OCI-LY3 (cell line): ENCODE measurements at regions not wholly inside any gene's neighbourhood (a gene's known extent, or its start where the extent isn't known, plus 50 kb on each side); places are given as distances from the start of the nearest gene placed in this dataset.

ENCODE experiments used
- H2AFZ ChIP-seq: fragments of 200-600, 300-600 bp; shearing (Covaris generic); 2 replicates; pipeline ENCODE4 v1.6.0; 2014; ENCODE audit warnings: antibody characterized with exemption, low read depth, low read length
- H3K27ac ChIP-seq: fragments of 200-600, 300-600 bp; sonication (generic); 2 replicates; pipeline ENCODE4 v1.5.1; 2014; ENCODE audit warnings: mild to moderate bottlenecking, low read length, moderate library complexity, mixed read lengths
- H3K27me3 ChIP-seq: fragments of 200-600, 300-600 bp; sonication (generic); 2 replicates; pipeline ENCODE4 v1.6.1; 2014; ENCODE audit warnings: low read depth, low read length, mixed read lengths
- H3K36me3 ChIP-seq: fragments of 200-600, 300-600 bp; sonication (generic); replicated peaks from 2 replicates; pipeline ENCODE3; 2014; ENCODE audit warnings: low read depth, low read length, mixed read lengths
- H3K4me1 ChIP-seq: fragments of 300-600, 200-600 bp; sonication (generic); 2 replicates; pipeline ENCODE4 v1.6.1; 2014; ENCODE audit warnings: low read length, mixed read lengths
- H3K4me2 ChIP-seq: fragments of 200-600, 300-600 bp; sonication (generic); 2 replicates; pipeline ENCODE4 v1.6.1; 2014; ENCODE audit warnings: low read length, mixed read lengths
- H3K4me3 ChIP-seq: fragments of 300-600, 200-600 bp; sonication (generic); 2 replicates; pipeline ENCODE4 v1.5.1; 2014; ENCODE audit warnings: antibody characterized with exemption, mild to moderate bottlenecking, low read length, moderate library complexity
- H3K79me2 ChIP-seq: fragments of 300-600, 200-600 bp; shearing (Covaris generic); 2 replicates; pipeline ENCODE4 v1.6.1; 2014; ENCODE audit warnings: mild to moderate bottlenecking, low read length, mixed read lengths
- H3K9ac ChIP-seq: fragments of 300-600, 200-600 bp; shearing (Covaris generic); 2 replicates; pipeline ENCODE4 v1.6.0; 2014; ENCODE audit warnings: mild to moderate bottlenecking, low read length, moderate library complexity
- H3K9me3 ChIP-seq: fragments of 200-600, 300-600 bp; shearing (Covaris generic); 2 replicates; pipeline ENCODE4 v1.6.1; 2014; ENCODE audit warnings: low read length, mixed read lengths; ENCODE audit not compliant: insufficient read depth
- H4K20me1 ChIP-seq: fragments of 200-600, 300-600 bp; sonication (generic); 2 replicates; pipeline ENCODE4 v1.6.1; 2016; ENCODE audit warnings: low read length, mixed read lengths; ENCODE audit not compliant: insufficient read depth
- CTCF ChIP-seq: fragments of 200-600, 300-600 bp; sonication (generic); IDR thresholded peaks from 2 replicates; pipeline ENCODE4 v1.5.1; 2014; ENCODE audit warnings: antibody characterized with exemption, low read length, low read depth
- EZH2phosphoT487 ChIP-seq: fragments of 200-600 bp; shearing (Covaris generic); IDR thresholded peaks from 2 replicates; pipeline ENCODE4 v1.6.1; 2018; ENCODE audit warnings: antibody characterized with exemption, mixed run types, low read depth

DNA sequence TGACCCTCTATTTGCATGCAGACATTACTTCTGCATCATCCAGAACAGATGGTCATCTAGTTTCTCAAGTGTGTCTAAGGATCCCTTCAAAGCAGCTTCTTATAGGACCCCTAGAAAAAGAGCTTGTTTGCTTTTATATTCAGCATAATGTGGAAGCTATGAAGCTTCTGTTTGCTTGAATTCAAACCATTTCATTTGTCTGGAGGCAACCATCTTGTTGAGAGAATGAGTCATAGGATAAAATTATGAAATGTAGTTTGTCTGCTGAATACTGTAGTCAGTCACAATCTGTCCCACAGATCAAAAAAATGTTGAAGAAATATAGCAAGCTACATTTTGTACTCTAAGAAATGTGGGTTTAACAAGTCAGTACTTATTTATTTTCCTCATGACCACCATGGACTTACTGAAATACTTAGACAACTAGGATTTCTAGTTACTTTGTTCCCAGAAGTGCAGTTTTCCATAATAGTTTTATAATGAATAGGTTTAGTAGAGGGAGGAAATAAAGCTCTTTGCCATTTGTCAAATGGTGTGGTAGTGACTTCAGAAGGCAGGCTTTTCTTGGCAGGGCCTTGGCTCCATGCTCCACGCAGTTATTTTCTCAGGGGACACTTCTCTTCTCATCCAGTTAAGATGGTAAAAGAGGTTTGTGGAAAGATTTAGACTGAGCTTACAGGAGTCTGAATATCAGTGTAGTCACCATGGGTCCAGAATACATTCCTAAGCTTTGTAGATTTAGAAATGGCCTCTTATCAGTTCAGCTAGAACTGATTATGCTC, 74.8 kb upstream of the DEPDC1 start:
- Histone ChIP-seq H4K20me1 (no peaks in the 10 kb centered on the region), H3K36me3 (no peaks in the 10 kb centered on the region), H3K4me2 (no peak overlapping the region), H3K4me1 (no peaks in the 10 kb centered on the region), H3K9ac (no peak overlapping the region), H3K79me2 (no peaks in the 10 kb centered on the region), H3K9me3 (no peaks in the 10 kb centered on the region), H3K27ac (no peak overlapping the region), H3K4me3 (no peak overlapping the region), H2AFZ (no peak overlapping the region), H3K27me3 (no peaks in the 10 kb centered on the region)
- TF ChIP-seq CTCF: no peak
- no peak for TF ChIP-seq EZH2phosphoT487

- Histone ChIP-seq H3K4me2 (no peak overlapping the region), H3K27me3 (no peaks in the 10 kb centered on the region), H3K4me3 (no peak overlapping the region), H3K27ac (no peak overlapping the region), H3K36me3 (no peaks in the 10 kb centered on the region), H3K9ac (no peak overlapping the region), H3K79me2 (no peaks in the 10 kb centered on the region), H3K9me3 (no peaks in the 10 kb centered on the region), H2AFZ (no peak overlapping the region), H3K4me1 (peaks cover 13% of the 10 kb centered on the region), H4K20me1 (no peaks in the 10 kb centered on the region)
- TF ChIP-seq CTCF (no peak), EZH2phosphoT487 (no peak)
Measured at GRCh38 chr1:68585351-68585750, 88.5 kb upstream of the DEPDC1 start.

DNA sequence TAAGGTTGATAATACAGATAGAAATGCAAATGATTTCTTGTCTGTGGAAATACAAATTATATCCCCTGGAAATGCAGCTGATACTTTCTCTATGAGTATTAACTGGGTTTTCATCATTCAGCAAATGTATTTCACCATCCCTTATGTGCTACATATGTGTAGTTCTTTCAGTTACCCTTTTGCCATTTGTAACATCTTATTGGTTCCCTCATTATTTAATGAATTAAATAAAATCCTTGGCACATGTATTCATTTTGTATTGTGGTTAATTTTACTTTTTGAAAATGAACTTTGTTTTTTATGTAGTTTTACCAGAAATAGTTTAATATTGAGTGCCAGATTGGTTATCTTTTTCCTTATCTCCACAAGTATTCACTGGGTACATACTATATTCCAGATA, 89.9 kb upstream of the DEPDC1 start:
- H3K4me1 ChIP-seq: peaks cover 13% of the 10 kb centered on the region
- TF ChIP-seq EZH2phosphoT487 (no peak), CTCF (no peak)
- H3K27me3 ChIP-seq: no peaks in the 10 kb centered on the region
- H3K9me3 ChIP-seq: no peaks in the 10 kb centered on the region
- no peak overlapping the region for H3K4me3 ChIP-seq
- H3K4me2 ChIP-seq: no peak overlapping the region
- H3K9ac ChIP-seq: no peak overlapping the region
- no peak overlapping the region for H3K27ac ChIP-seq
- H3K79me2 ChIP-seq: no peaks in the 10 kb centered on the region
- no peaks in the 10 kb centered on the region for H4K20me1 ChIP-seq
- H3K36me3 ChIP-seq: no peaks in the 10 kb centered on the region
- no peak overlapping the region for H2AFZ ChIP-seq

- H3K9ac ChIP-seq: no peak overlapping the region
- H4K20me1 ChIP-seq: no peaks in the 10 kb centered on the region
- H3K36me3 ChIP-seq: no peaks in the 10 kb centered on the region
- TF ChIP-seq EZH2phosphoT487 (no peak), CTCF (no peak)
- H3K4me2 ChIP-seq: no peak overlapping the region
- no peak overlapping the region for H3K4me3 ChIP-seq
- H3K79me2 ChIP-seq: no peaks in the 10 kb centered on the region
- no peaks in the 10 kb centered on the region for H3K27me3 ChIP-seq
- no peaks in the 10 kb centered on the region for H3K9me3 ChIP-seq
- no peak overlapping the region for H3K27ac ChIP-seq
- H3K4me1 ChIP-seq: peaks cover 13% of the 10 kb centered on the region
- H2AFZ ChIP-seq: no peak overlapping the region
Measured at GRCh38 chr1:68588304-68588703, 91.4 kb upstream of the DEPDC1 start.
